GM20431 (cell line): ENCODE measurements at regions not wholly inside any gene's neighbourhood (a gene's known extent, or its start where the extent isn't known, plus 50 kb on each side); places are given as distances from the start of the nearest gene placed in this dataset.

ENCODE experiments used
- in situ Hi-C: fragments of 300-500 bp; cut with MseI, MboI; formaldehyde crosslinking; loops from one replicate; pipeline ENCODE4 v1.15.0; 2020; ENCODE audit warnings: low sequenced_read_pairs; ENCODE audit not compliant: unreplicated experiment

DNA sequence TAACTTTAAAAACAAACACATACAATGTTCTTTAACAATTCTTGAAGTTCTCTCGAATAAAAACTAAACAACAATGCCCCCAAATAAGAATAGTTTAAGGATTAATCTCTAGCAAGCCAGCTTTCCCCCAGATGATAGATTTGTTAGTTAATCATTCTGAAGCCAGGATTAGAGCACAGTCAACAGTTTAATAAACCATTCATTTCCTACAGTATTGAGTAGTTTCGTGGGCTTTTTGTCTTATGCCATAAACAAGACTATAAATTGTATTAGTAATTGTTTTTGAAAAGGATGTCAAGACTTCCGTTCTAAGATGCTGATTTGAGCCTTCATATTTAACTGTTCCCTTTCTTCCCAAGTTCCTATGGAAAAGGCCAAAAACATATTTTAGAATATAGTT, 136.6 kb downstream of the PIK3R1 start:
- in situ Hi-C loops = no loop called here

- in situ Hi-C loops = no loop called here
These were observed 138.0 kb downstream of the PIK3R1 start for GRCh38 chr5:68353605-68354004.

GRCh38 chr5:68354315-68354714, 138.8 kb downstream of the PIK3R1 start:
- in situ Hi-C loops = no loop called here

- in situ Hi-C loops = no loop called here
These were observed 140.7 kb downstream of the PIK3R1 start for GRCh38 chr5:68356216-68356615.

DNA sequence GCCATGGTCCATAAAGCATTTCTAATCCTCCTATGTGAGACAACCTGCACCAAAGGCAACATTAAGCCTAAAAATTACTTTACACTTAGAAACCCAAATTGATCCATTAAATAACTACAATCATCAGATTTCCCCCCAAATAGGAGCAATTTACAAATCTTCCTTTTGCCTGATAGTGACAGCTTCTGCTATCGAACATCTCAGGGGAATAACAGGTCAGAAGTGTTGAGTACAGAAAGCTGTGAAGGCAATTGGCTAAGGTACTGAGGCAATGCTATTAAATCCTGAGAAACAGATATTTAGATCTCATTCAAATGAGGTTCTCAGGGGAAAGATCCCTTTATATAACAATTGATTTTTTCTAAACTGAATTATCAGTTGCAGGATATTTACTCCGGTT, 141.1 kb downstream of the PIK3R1 start:
- in situ Hi-C loops = no loop called here

DNA sequence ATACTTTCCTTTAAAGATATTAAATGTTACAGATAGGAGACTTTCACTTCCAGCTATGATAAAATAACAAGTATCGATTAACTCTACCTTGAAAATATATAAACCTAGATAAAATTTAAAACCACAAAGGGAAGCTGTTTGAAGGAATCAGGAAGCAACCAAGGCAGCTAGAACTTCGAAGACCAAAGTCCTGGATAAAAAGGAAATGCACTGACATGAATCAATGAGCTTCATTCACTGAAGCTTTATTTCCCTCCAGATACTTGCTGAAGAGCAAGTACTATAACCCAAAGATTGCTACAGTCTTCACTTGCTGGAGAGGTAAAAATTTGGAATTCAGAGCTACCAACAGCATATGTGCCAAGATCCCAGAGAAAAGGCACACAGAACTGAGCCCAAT, 144.1 kb downstream of the PIK3R1 start:
- in situ Hi-C loops = no loop called here

DNA sequence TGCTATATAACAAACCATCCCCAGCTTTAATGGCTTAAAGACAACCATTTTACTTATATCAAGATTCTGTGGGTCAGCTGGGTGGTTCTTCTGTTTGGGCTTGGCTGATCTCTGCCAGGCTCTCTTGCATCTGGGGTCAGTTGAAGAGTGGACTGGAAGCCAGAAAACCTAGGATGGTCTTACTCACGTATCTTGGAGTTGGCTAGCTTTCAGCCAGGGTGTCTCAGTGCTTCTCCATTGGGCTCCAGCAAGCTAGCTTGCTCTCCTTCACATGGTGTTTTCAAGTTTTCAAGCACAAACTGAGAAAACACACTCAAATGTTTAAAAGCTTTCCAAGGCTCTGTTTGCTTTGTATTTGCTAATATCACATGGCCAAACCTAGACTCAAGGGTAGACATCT, 146.8 kb downstream of the PIK3R1 start:
- in situ Hi-C loops = no loop called here

DNA sequence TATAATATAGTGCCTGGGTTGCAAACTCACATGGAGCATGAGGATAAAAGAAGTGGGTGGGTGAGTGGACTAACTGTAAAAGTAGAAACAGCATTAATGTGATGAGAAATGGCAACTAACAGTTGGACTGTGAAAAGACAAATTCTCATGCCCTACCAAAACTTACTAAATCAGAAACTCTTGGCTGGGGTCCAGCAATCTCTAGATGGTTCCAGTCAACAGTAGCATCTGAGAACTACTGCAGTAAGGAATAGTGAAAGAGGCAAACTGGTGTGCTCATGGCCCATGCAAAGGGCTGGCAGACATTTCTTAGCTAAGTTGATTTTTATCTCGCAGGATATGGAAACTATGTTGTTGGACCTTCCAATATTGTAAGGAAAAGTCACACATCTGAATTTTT, 150.3 kb downstream of the PIK3R1 start:
- in situ Hi-C loops = no loop called here

- in situ Hi-C loops = no loop called here
These were observed 151.7 kb downstream of the PIK3R1 start for GRCh38 chr5:68367287-68367686.

- in situ Hi-C loops = no loop called here
These were observed 152.2 kb downstream of the PIK3R1 start for GRCh38 chr5:68367717-68368116.

GRCh38 chr5:68368311-68369022, 152.9 kb downstream of the PIK3R1 start:
- in situ Hi-C loops = no loop called here

DNA sequence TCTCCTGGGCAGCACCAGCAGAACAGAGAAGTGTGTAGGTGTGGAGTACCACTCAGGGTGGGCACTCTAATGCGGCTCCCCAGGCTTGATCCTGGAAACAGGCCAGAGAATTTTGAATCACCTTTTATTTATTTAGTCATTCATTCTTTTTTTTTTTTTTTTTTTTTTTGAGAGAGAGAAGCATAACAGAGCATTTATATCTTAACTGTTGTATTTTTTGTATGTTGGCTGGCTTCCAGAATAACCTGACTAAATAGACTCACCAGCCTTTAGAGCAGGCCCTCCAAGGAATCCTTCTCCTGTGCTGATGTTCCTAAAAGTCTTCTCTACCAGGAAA, 153.4 kb downstream of the PIK3R1 start:
- in situ Hi-C loops = no loop called here

DNA sequence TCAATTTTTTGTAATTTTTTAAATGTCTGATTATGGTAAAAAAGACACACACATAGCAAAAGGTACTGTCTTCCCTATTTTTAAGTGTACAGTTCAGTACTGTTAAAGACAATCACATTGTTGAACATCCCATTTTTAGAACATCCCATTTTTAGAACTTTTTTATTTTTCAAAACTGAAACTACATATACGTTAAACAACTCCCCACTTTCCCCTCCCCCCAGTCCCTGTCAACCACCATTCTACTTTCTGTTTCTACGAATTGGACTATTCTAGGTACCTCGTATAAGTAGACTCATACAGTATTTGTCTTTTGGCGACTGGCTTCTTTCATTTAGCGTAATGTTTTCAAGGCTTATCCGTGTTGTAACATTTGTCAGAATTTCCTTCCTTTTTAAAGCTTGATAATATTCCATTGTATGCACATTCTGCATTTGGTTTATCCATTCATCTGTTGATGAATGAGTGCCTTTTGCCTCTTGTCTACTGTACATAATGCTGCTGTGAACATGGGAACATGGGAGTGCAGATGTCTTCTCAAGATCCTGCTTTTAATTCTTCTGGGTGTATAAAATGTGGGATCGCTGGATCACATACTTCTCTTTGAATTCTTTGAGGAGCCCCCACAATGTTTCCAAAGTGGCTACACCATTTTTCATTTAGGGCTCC, 154.0 kb downstream of the PIK3R1 start:
- in situ Hi-C loops = no loop called here

GRCh38 chr5:68370196-68370595, 154.6 kb downstream of the PIK3R1 start:
- in situ Hi-C loops = no loop called here

- in situ Hi-C loops = no loop called here
These were observed 156.1 kb downstream of the PIK3R1 start for GRCh38 chr5:68371607-68372006.

GRCh38 chr5:68372161-68372560, 156.6 kb downstream of the PIK3R1 start:
- in situ Hi-C loops = no loop called here

GRCh38 chr5:68373050-68373449, 157.5 kb downstream of the PIK3R1 start:
- in situ Hi-C loops = no loop called here

DNA sequence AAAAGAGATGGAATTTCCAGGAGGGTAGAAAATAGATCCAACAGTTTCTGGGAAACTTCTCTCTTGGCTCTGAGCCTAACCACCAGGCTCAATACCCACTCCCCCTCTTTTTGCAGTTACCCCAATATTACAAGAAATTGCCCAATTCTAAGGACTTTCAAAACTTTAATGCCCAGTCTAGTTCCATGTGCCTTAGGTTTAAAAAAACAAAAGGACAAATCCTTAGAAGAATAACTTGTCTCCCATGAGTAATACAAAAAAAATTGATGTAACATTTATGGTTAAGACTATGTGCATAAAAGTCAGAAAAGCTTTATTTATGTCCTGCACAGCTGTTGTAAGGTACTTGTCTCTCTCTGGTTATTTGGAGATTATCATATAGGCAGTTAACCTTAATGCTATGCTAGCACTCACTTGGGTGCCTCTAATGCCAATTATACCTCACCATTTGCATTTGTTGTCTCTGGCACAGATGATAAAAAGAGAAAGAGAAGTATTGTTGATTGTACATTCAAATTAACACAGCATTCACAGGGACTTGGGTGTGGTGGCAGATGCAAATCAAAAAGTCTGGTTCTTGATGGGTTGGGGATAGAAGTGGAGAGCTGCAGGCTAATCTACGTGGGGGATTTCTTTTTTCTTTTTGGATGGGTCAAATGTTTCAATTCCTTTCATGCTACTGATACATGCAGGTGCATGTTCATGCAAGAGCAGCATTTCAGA, 159.4 kb downstream of the PIK3R1 start:
- in situ Hi-C loops = no loop called here

DNA sequence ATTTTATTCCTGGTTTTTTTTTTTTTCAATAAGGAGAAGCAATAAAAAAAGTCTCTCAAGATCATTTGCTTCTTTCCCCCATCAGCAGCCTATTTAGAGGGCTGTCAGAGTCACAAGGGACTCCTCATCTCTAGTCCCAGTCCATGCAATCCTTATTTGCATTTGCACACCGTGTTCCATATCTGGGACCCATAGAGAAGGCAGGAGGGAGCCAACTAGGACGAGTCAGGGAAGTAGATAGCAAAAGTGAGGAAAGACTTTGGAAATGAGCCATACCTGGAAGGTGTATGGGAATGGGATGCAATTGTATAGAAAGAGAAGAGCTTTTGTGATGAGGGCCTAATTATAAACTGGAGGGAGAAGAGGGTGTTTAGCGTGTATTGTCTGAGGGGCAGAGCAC, 160.0 kb downstream of the PIK3R1 start:
- in situ Hi-C loops = no loop called here

DNA sequence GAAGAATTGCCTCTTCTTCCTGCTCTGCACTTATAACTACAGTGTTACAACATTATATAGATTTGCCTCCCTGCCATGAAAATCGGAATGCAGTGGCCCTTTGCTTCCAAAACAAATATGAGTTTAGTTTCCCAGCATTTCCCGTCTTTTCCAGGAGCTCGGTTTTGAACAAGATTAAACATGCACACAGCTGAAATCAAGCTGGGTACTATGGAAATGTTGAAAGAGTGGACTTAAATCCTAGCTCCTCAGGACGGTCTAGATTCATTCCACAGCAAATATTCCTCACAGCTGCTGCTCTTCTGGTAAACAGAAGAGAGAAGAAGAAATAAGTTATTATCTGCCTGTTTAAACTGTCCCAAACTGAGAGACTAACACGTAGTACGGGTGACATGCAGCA, 161.4 kb downstream of the PIK3R1 start:
- in situ Hi-C loops = no loop called here

DNA sequence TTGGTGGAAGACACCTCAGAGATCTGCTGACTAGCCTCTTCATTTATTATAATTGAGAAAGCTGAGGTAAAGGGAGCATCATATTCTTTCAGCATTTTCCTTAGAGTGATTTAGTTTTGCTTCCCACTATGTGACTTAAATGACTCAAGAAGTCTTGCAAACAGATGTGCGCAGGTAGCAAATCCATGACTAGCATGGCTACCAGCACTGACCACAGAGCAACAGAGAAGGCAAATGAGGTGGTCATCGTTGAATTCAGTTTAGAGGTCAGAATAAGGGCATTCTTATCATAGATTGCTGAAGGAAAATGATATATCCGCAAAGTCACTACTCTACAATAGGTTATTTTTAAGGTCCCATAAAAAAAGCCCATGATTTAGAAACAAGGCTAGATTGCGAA, 162.2 kb downstream of the PIK3R1 start:
- in situ Hi-C loops = no loop called here
